RPMI8226 (cell line): ENCODE measurements at regions not wholly inside any gene's neighbourhood (a gene's known extent, or its start where the extent isn't known, plus 50 kb on each side); places are given as distances from the start of the nearest gene placed in this dataset.

Experiments
- DNase-seq: peaks from one replicate; pipeline ENCODE4 v3.0.0-alpha.2; 2015

DNA sequence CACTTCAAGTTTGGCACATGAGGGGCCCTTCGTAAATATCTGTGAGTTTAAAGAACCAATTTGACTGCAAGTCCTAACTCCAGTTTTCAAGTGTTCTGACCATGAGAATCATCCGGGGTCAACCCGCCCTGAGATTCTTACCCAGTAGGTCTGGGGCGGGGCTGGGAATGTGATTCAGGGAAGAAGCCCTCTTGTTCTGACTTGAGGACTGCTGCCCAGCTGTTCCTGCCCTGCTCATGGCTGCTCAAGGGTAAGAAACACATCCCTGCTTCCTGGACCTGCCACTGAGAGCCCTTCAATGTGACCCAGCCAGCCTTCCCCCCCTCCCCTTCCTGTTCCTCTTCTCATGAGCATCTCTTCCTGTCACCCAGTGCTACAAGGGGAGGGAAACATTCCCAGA is 92.7 kb upstream of the PGRMC2 start:
- DNase-seq, result no peak

DNA sequence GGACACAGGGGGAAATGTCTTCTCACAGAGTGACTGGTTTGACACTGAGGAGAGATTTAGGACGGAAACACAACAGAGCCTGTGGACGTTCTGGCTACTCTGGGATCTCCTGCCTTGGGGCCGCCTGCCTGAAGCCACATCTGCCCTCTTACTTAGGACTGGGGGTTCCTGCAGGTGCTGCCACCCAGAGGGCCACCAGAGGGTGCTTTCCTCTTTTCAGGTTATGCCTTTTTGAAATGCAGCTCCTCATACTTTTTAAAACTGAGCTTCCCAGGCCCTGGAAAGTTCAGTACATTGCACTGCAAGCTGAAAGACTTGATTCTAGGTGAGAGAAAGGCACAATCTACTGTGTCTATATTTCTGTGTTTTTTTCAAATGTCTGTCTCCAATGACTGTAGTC is 92.2 kb upstream of the PGRMC2 start:
- DNase-seq, result peak; percentile 39

DNA sequence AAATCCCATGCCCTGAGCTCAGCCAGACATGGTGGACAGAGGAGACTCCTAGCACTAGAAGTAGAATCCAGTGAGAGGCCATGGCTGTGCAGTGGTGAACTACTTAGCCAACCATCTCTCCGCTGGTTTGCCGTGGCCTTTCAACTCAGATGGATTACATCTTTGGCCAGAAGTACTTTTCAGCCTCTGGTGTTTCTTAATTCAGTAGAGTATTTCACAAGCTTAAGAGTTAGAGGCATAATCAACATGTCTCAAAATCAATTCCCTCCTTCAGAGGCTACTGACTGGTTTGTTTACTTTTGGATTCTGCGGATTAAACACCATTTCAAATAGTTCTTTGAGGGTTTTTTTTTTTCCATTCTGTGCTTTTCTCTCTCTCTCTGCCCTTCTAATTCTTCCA is 91.1 kb upstream of the PGRMC2 start:
- no peak for DNase-seq

DNA sequence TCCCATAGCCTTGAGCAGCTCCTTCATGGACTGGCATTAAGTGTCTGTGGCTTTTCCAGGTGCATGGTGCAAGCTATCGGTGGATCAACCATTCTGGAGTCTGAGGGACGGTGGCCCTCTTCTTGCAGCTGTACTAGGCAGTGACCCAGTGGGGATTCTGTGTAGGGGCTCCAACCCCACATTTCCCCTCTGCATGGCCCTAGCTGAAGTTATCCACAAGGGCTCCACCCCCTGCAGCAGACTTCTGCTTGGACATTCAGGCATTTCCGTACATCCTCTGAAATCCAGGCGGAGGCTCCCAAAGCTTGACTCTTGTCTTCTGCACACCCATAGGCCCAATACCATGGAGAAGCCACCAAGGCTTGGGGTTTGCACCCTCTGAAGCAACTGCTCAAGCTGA is 89.3 kb upstream of the PGRMC2 start:
- DNase-seq, result no peak

DNA sequence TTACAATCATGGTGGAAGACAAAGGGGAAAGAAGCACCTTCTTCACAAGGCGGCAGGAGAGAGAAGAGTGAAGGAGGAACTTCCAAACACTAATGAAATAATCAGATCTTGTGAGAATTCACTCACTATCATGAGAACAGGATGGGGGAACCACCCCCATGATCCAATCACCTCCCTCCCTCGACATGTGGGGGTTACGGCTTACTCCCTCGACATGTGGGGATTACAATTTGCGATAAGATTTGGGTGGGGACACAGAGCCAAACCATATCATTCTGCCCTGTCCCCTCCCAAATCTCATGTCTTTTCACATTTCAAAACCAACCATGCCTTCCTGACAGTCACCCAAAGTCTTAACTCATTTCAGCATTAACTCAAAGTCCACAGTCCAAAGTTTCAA is 88.7 kb upstream of the PGRMC2 start:
- no peak for DNase-seq

DNA sequence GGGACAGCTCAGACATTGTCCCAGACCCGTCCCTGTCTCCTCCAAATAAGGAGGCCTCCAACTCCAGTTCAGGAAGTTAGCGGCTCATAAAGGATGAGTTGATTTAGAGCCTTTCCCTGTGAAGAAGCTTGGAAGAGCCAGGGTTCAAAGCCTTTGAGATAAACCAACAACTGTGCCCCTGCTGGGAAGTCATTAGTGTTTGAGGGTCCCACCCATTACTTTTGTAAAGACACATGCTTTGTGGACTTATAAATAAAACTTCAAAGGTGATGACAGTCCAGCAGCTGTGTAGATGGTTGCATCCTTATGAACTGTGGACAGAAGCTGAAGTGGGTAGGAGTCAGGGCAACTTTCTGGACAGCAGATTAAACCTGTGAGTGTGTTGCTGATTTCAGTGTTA is 86.0 kb upstream of the PGRMC2 start:
- no peak for DNase-seq

DNA sequence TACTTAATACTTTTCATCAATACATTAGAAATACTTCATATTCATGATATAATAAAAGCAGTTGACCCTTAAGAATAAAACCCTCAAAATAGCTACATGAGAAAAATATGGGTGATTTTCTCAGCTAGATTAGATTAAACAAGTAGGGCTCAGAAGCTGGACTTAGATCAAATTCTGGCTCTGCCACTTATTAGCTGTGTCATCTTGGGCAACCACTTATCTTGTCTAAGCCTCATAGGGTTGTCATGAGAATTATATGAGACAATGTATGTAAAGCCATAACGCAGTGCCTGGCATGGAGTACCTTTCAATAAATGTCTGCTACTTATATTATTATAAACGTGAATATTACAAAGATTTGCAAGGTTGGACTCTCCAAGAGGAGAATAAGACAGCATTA is 84.3 kb upstream of the PGRMC2 start:
- no peak for DNase-seq

DNA sequence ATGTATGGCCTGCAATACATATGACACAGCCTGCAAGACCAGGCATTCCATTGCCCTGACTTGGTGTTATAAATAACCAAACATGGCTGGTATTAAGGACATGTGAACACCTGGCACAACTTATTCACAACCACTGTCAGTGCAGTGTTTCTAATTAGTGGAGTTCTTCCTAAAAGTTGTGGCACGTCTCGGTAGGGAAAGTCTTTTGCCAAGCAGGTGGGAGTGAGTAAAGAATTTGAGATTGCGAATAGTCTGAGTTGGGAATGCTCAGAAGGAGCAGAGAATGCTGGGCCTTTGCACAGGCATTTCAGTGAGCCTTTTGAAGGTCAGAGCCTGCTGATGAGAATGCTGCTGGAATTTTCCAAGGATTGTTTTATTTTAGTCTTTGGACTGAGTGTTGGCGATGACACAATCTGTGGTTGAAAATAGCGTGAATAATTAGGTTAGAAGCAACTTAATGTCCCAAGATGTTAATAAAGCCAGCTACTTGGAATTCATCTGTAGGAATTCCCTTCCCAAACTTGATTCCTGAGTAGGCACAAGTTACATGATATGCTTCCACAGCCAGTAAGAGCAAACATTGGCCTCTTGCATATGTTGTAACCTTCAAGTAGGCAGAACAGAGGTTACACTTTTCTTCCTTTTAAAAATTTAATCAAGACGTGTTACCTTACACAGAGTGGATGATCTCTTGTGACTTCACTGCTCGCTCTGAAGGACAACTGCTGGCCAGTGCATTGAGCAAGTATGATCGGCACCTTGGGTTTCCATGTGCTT is 83.6 kb upstream of the PGRMC2 start:
- DNase-seq, result no peak

DNA sequence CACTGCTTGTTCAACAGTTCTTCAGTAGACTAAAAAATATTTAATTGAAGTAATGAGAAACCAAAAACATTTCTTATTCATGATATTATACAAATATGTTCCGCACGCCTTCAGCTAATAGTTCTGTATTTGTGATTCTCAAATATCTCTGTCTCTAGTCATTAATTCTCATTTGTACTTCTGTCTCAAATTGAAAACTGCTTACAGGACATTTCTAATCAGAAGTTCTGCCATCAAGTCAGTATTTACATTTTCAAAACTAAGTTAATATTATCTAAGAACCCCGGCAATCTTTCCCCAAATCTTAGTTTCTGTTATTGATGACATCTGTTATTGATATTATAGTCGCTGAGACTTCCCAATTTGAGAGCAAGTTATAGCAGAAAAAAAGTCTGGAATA is 78.6 kb upstream of the PGRMC2 start:
- no peak for DNase-seq

DNA sequence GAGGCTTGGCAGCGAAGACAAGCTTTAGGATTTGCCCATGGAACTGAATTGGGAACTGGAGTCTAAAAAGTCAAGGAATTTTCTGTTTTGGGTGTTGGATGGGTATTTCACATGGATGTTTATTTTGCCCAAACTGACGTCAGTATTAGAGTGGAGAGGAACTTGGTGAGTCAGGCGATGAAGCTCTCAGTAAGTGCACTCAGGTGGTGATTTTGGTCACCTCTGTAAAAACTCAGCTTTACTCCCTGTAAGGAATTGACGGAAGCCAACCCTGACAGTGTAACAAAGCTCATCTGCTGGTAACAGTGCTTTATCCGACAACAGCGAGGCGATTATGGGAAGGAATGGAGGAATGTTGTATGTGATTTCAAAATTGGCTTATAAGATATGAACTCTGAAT is 77.0 kb upstream of the PGRMC2 start:
- no peak for DNase-seq

DNA sequence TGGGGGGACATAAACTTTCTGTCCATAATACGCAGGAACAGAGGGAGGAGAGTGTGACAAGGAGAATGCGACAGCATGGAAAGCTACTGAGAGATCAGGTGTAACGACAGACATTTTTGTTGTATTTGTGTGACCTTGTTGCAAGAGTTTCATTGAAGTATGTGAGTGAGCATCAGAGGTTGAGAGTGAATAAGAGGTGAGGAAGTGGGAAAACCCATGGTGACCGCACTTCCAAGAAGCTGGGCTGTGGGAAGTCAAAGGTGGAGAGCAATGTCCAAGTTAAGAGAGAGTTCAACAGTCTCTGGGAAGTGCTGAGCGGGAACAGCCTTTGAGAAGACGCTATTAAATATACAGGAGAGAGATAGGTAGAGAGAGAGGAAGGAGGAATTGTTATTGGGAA is 76.4 kb upstream of the PGRMC2 start:
- DNase-seq, result no peak

DNA sequence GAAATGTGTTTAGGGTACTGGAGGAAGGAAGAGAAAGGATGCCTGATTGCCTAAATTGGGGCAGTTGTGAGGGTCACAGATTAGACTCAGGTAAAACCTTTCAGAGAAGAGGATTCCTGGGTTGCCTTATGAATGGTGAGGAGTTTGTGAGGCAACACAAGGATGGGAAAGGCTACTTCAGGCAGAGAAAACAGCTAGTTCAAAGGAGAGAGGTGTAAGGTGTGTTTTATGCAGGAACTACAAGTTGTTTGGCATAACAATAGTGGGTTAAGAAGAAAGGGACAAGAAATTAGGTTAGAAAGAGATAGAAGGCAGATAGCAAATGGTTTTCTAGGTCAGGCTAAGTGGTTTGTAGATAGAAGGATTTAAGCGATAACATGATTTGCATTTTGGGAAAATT is 75.1 kb upstream of the PGRMC2 start:
- no peak for DNase-seq

DNA sequence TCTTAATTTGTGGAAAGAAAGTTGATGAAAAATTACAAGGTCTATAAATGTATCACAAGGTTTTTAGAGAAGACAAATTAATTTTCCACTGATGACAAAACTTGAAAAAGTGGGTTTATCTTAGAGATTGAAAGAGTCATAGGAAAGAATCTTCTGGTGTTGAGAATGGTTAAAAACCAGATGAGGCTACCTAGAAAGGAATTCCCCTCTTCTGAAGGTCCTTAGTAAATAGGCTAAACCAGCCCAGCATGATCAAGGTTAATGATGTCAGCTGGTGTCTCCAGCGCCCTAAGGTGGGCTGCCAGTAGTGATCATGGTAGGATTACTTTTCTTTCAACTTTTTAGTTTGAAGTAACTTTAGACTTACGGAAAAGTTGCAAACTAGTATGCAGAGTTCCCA is 71.8 kb upstream of the PGRMC2 start:
- DNase-seq, result no peak

DNA sequence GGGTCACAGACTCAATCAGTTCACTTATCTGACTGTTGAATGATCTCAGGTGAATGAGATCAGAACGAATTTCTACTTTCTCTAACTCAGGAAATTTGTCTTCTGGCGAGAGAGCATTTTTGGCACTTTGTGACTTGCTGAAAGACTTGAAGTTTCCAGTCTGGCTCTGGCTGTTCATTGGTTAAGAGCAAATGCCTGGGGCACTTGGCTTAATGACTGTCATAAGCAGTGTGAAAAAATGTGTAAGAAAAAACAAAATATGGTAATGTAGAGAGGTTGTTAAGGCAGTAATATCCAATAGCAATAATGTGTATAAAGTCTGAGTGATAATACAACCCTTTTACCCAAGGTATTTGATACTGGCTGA is 71.3 kb upstream of the PGRMC2 start:
- DNase-seq, result no peak

DNA sequence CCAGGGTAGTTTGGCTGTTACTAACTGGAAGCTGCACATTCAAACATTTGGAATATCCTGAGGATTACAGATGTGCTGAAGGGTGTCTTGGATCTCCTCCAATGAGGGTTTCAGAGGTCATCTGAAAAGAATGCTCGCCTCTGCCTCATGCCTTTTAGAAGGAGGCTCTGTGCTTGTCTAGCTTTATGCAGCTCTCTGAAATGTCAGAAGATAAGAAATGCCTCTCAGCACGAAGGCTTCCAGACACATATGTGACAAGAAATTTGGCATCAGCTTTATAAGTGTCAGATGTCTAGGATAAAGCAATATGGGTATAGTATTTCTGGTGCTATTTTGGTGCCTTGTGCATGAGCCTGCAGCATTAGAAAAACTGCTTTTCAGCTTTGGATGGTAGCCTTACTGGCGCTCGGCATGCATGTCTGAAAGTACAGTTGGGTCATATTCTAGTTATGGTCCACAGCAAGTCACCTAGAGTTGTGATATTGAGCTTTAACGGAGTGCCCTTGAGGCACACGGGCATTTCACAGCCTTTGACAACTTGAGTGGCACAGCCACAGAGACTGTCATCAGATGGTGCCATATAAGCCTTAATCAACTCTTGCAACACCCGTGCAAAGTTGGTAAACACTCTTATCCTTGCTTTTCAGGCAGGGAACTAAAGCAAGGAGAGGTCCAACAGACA is 70.8 kb upstream of the PGRMC2 start:
- DNase-seq, result no peak

DNA sequence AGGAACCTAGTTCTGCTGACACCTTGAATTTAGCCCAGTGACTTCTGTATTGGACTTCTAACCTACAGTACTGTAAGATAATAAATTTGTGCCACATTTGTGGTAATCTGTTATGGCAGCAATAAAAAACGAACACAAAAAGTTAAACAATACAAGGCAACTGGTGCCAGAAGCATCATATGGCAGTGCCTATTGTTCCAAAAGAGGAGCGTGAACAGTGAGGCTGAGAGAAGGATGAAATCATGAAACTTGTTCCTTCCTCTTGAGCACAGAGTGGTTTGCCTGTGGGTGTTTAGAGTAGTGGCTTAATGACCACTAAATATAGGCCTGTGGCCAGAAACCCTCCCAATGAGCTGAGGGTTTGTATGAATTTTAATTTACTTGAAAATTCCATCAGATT is 69.7 kb upstream of the PGRMC2 start:
- DNase-seq, result no peak

DNA sequence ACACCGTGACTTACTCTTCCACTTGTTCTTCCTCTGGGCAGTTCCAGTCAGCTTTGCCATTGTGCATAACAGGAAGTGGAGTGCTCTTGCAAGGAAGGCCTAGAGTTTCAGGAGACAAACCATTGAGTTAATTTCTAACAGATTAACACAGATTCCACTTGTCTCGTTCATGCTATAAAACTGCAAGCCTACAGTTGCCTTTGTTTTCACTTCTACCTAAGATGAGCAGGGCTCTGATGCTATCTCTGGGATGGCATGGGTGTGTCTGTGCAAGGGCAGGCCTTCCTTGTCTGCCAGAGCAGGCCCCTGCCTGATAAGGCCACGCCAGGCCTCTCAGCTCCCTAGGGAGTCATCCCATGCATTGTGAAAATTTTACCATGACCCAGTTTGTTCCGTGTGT is 67.7 kb upstream of the PGRMC2 start:
- no peak for DNase-seq

DNA sequence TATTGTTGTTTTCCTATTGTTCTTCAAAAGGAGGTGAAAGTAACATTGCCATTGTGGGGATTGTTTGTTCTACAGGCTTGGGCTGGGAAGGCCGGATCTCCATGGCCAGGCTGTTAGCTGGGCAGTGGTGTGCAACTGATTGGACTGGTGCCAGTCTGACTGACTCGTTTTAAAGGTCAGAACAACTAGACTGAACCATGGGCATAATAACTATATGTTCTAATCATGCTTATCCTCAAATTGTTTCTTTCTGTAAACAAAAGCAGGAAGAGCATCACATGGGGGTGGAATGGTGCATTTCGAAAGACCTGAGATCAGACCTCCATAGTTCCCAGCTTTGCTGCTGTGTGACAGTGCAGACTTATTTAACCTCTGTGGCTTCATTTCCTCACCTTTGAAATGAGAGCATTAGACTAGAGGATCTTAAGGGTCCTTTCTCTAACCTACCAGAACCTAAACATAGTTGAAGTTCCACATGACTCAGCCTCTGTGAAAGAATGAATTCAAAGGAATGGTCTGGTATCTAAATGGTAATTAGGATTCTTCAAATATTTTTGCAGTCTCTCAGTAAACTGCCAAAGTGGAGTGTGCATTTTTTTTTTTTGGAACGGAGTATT is 66.7 kb upstream of the PGRMC2 start:
- no peak for DNase-seq

DNA sequence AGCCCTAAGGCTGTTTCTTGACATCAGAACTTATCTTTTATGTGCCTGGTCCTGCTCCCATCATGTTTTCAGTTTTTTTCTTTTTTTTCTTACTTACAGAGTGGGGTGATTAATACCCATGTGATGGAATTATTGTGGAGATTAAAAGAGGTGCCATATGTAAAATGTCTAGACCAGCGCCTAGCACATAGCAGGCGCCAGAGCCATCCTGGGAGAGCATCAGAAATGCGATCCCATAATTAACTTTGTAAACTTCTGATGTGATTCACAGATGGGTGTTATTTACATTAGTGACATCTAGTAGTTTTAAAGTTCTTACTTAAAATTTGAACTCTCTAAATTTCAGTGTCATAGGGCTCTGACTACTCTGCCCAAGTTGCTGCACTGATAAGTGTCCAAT is 66.2 kb upstream of the PGRMC2 start:
- no peak for DNase-seq

DNA sequence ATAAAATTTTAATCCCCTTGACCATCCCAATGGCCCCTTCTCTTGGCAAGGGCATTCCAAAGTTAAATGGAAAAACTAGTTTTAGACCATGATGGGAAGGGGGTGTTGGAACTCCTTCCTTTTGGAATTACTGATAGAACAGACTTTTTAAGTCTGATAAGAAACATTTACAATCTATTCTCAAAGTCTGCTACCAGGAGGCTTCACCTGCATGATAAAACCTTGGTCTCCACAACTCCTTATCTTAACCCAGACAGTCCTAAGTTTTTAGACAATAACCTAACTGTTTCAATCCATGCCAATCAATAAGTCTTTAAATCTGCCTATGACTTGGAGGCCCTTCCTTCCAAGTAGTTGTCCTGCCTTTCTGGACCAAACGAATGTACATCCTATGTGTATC is 63.9 kb upstream of the PGRMC2 start:
- DNase-seq, result no peak

DNA sequence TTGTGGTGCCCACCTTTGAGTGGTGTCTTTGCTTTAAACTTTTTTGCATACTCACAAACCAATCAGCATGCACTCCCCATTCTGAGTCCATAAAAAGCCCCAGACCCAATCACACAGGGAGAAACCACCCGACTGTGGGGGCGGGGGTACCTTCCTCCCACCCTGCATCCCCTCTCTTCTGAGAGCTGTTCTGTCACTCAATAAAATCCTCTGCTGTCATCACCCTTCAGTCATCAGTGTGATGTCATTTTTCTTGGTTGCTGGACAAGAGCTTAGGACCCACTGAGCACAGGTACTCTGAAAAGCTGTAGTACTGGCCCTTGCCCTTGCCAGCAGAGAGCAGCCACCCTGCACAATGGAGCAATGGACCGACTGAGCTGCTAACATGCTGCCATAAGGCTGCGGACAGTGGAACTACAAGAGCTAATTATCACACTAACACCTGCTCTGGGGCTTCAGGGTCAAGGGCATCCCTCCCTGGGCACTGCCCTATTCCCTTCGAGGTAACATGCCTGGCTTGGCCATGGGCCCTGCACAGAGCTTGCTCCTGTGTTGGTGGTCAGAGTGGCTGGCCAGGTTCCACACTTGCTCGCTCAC is 62.9 kb upstream of the PGRMC2 start:
- DNase-seq, result no peak

DNA sequence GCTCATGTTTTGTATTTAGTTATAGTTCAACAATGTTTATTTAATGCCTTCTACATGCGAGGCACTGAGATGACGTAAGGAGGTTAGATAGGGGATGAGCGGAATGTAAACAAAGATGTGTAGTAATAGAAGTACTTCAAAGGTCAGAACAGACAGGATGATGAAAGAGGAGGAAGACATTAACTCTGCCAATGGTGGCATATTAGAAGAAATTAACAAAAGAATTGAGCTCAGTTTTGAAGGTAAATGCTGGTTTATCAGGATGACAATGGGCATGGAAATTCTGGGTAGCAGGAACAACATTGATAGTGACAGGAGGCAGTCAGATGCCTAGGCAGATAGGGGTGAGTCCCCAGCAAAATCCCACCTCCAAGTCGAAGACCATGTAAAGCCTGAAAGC is 62.3 kb upstream of the PGRMC2 start:
- no peak for DNase-seq

DNA sequence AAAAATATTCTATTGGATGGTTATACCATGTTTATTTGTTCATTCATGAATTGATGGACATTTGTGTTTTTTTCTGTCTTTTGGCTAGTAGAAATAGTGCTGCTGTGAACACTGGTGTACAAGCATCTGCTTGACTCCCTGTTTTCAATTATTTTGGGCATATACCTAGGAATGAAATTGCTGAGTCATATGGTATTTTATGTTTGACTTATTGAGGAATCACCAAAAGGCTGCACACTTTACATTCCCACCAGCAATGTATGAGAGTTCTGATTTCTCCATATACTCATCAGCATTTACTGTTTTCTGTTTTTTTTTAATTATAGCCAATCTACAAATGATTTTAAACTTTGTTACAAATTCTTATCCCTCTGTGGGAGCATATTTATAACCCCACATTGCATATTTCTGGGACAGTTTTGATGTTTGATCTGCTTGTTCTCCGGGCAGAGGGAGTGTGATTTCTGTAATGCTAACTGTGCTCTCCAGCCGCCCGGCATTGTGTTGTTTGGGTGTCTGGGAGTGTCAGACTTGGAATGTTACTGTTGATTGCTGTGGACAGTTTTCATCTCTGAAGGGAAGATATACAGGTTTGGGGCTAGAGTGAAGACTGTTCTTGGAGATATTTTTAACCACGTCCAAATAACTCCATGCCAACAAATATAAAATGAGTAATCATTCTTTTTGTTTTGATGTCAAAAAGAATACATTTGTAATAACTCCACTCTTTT is 60.5 kb upstream of the PGRMC2 start:
- no peak for DNase-seq
